Hepatocyte (in vitro differentiated cells): ENCODE measurements at regions not wholly inside any gene's neighbourhood (a gene's known extent, or its start where the extent isn't known, plus 50 kb on each side); places are given as distances from the start of the nearest gene placed in this dataset.

Source experiments
- DNase-seq: peaks from one replicate; pipeline ENCODE4 v3.0.0-alpha.2; 2016; ENCODE audit warnings: low spot score
- H2AFZ ChIP-seq: fragments of 200-600 bp; sonication (generic); 2 replicates; pipeline ENCODE4 v1.6.0; 2016; ENCODE audit warnings: antibody characterized with exemption, mild to moderate bottlenecking
- H3K27ac ChIP-seq: fragments of 200-600 bp; sonication (generic); 2 replicates; pipeline ENCODE4 v1.5.1; 2016; ENCODE audit warnings: mild to moderate bottlenecking
- H3K27me3 ChIP-seq: fragments of 200-600 bp; sonication (generic); 2 replicates; pipeline ENCODE4 v1.6.1; 2016
- H3K36me3 ChIP-seq: fragments of 200-600 bp; sonication (generic); replicated peaks from 2 replicates; pipeline ENCODE4 v1.5.1; 2016; ENCODE audit warnings: low read depth; ENCODE audit not compliant: insufficient read depth
- H3K4me1 ChIP-seq: fragments of 200-600 bp; sonication (generic); 2 replicates; pipeline ENCODE4 v1.5.1; 2016; ENCODE audit warnings: mild to moderate bottlenecking, moderate library complexity; ENCODE audit not compliant: insufficient read depth
- H3K4me2 ChIP-seq: fragments of 200-600 bp; sonication (generic); 2 replicates; pipeline ENCODE4 v1.6.0; 2016
- H3K4me3 ChIP-seq: fragments of 200-600 bp; sonication (generic); 2 replicates; pipeline ENCODE4 v1.5.1; 2016; ENCODE audit warnings: mild to moderate bottlenecking
- H3K79me2 ChIP-seq: fragments of 200-600 bp; sonication (generic); 2 replicates; pipeline ENCODE4 v1.6.0; 2017; ENCODE audit warnings: mild to moderate bottlenecking
- H3K9me2 ChIP-seq: fragments of 200-600 bp; sonication (generic); replicated peaks from 2 replicates; pipeline ENCODE4 v1.6.0; 2017; ENCODE audit warnings: mild to moderate bottlenecking; ENCODE audit not compliant: insufficient read depth
- H3K9me3 ChIP-seq: fragments of 200-600 bp; sonication (generic); 2 replicates; pipeline ENCODE4 v1.5.1; 2016; ENCODE audit warnings: low read depth, mild to moderate bottlenecking
- H4K20me1 ChIP-seq: fragments of 200-600 bp; sonication (generic); 2 replicates; pipeline ENCODE4 v1.6.0; 2016; ENCODE audit warnings: mild to moderate bottlenecking; ENCODE audit not compliant: insufficient read depth, poor library complexity, severe bottlenecking
- EZH2 ChIP-seq: fragments of 200-600 bp; sonication (generic); IDR thresholded peaks from 2 replicates; pipeline ENCODE4 v1.6.1; 2016; ENCODE audit warnings: antibody characterized with exemption, mild to moderate bottlenecking, borderline replicate concordance
- EZH2phosphoT487 ChIP-seq: fragments of 200-600 bp; sonication (generic); IDR thresholded peaks from one replicate; pipeline ENCODE4 v1.6.1; 2018; ENCODE audit warnings: antibody characterized with exemption, mild to moderate bottlenecking, low read depth, moderate library complexity; ENCODE audit not compliant: unreplicated experiment, severe bottlenecking
- WGBS: methylation state at CpG from one replicate; pipeline ENCODE4 v1.1.6; 2016; ENCODE audit warnings: low lambda C conversion rate; ENCODE audit errors: missing lambda C conversion rate; 5-methylcytosine and 5-hydroxymethylcytosine counted together
- TF ChIP-seq, protein P1 (sequence below): fragments of 200-600 bp; sonication (generic); IDR thresholded peaks from 2 replicates; pipeline ENCODE4 v1.5.1; 2016; ENCODE audit warnings: antibody characterized with exemption, mild to moderate bottlenecking; ENCODE audit not compliant: poor library complexity

DNA sequence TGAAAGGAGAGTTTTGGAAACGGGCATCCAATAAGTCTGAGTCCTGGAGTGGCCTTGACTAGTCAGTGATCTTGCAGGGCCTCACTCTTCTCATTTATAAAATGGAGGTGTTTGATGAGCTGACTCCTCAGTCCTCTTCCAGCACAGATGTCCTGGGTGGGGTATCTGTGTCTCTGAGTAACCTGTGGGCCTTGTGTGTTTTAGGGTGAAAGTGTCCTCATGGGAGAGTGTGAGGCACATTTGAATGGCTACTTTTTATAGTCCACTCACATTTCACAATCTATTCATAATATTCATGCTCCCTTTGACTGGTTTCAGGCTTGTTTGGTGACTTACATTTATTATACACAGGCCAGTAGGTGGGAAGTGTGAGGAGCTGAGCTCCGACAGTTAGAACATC lies 106.4 kb upstream of the CELF4 start:
- H3K36me3 ChIP-seq: no peaks in the 10 kb centered on the region
- H3K4me3 ChIP-seq: no peak overlapping the region
- no peak for DNase-seq
- H3K79me2 ChIP-seq: no peaks in the 10 kb centered on the region
- H3K27me3 ChIP-seq: no peaks in the 10 kb centered on the region
- no peak overlapping the region for H3K4me2 ChIP-seq
- H3K4me1 ChIP-seq: no peaks in the 10 kb centered on the region
- H3K27ac ChIP-seq: no peak overlapping the region
- no peak for TF ChIP-seq EZH2
- no peak for TF ChIP-seq EZH2phosphoT487
- TF ChIP-seq, protein P1, sequence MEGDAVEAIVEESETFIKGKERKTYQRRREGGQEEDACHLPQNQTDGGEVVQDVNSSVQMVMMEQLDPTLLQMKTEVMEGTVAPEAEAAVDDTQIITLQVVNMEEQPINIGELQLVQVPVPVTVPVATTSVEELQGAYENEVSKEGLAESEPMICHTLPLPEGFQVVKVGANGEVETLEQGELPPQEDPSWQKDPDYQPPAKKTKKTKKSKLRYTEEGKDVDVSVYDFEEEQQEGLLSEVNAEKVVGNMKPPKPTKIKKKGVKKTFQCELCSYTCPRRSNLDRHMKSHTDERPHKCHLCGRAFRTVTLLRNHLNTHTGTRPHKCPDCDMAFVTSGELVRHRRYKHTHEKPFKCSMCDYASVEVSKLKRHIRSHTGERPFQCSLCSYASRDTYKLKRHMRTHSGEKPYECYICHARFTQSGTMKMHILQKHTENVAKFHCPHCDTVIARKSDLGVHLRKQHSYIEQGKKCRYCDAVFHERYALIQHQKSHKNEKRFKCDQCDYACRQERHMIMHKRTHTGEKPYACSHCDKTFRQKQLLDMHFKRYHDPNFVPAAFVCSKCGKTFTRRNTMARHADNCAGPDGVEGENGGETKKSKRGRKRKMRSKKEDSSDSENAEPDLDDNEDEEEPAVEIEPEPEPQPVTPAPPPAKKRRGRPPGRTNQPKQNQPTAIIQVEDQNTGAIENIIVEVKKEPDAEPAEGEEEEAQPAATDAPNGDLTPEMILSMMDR: no peak
- 92% methylated on average over 2 of the region's 2 CpGs for WGBS
- no peaks in the 10 kb centered on the region for H4K20me1 ChIP-seq
- H2AFZ ChIP-seq: no peak overlapping the region
- H3K9me2 ChIP-seq: no peaks in the 10 kb centered on the region
- no peaks in the 10 kb centered on the region for H3K9me3 ChIP-seq

GRCh38 chr18:37671530-37671929 lies 105.9 kb upstream of the CELF4 start:
- Histone ChIP-seq H3K4me1 (no peaks in the 10 kb centered on the region), H4K20me1 (no peaks in the 10 kb centered on the region), H3K27ac (no peak overlapping the region), H3K9me3 (no peaks in the 10 kb centered on the region), H3K4me3 (no peak overlapping the region), H3K36me3 (no peaks in the 10 kb centered on the region), H2AFZ (no peak overlapping the region), H3K79me2 (no peaks in the 10 kb centered on the region), H3K4me2 (no peak overlapping the region), H3K27me3 (no peaks in the 10 kb centered on the region), H3K9me2 (no peaks in the 10 kb centered on the region)
- no peak for DNase-seq
- no peak for TF ChIP-seq EZH2
- no peak for TF ChIP-seq EZH2phosphoT487
- TF ChIP-seq, protein P1: no peak
- WGBS: 91% methylated on average over 6 of the region's 6 CpGs

- WGBS: 92% methylated on average over 14 of the region's 14 CpGs
- Histone ChIP-seq H2AFZ (no peak overlapping the region), H3K27ac (no peak overlapping the region)
Measured at GRCh38 chr18:37671119-37671518, 105.5 kb upstream of the CELF4 start.

More at GRCh38 chr18:37671119-37671518, 105.5 kb upstream of the CELF4 start:
- H3K9me3 ChIP-seq: no peaks in the 10 kb centered on the region
- H3K27me3 ChIP-seq: no peaks in the 10 kb centered on the region
- no peaks in the 10 kb centered on the region for H3K4me1 ChIP-seq
- no peaks in the 10 kb centered on the region for H4K20me1 ChIP-seq
- no peaks in the 10 kb centered on the region for H3K9me2 ChIP-seq
- no peak for DNase-seq
- no peak for TF ChIP-seq EZH2phosphoT487
- TF ChIP-seq, protein P1: no peak
- H3K4me2 ChIP-seq: no peak overlapping the region
- no peaks in the 10 kb centered on the region for H3K79me2 ChIP-seq
- H3K4me3 ChIP-seq: no peak overlapping the region
- no peaks in the 10 kb centered on the region for H3K36me3 ChIP-seq
